ENCODE measurements at regions not wholly inside any gene's neighbourhood (a gene's known extent, or its start where the extent isn't known, plus 50 kb on each side); places are given as distances from the start of the nearest gene placed in this dataset.

- no peak overlapping the region for H3K4me2 ChIP-seq (ENCODE audit: low read depth, low read length, poor library complexity, severe bottlenecking)
- H3K4me3 ChIP-seq (ENCODE audit: low read length, poor library complexity, severe bottlenecking): no peak overlapping the region
- H3K4me1 ChIP-seq (ENCODE audit: insufficient read depth, low read length, poor library complexity, severe bottlenecking): no peaks in the 10 kb centered on the region
- no peaks in the 10 kb centered on the region for H3K36me3 ChIP-seq (ENCODE audit: insufficient read depth, low read length)
- no peak overlapping the region for H2AFZ ChIP-seq (ENCODE audit: low read length)
- H3K9ac ChIP-seq (ENCODE audit: low read depth, low read length, poor library complexity, severe bottlenecking): no peak overlapping the region
- H3F3A ChIP-seq (ENCODE audit: low read depth): no peaks in the 10 kb centered on the region
- no peaks in the 10 kb centered on the region for H3K79me2 ChIP-seq (ENCODE audit: insufficient read depth, low read length)
- no peak for TF ChIP-seq CTCF (conservative IDR thresholded peaks at IDR 0.05; ENCODE audit: low read length)
- no peak for TF ChIP-seq EZH2phosphoT487 (IDR thresholded peaks at IDR 0.05; ENCODE audit: borderline replicate concordance)
- H3K9me3 ChIP-seq (ENCODE audit: insufficient read depth, low read depth, low read length): peaks cover 2% of the 10 kb centered on the region; the same call in 1 of the 2 replicates
- no peaks in the 10 kb centered on the region for H3K9me2 ChIP-seq (replicated peaks; ENCODE audit: low read depth, low read length)
- H4K20me1 ChIP-seq (ENCODE audit: insufficient read depth, low read length, poor library complexity, severe bottlenecking): no peaks in the 10 kb centered on the region
- no peaks in the 10 kb centered on the region for H3K27me3 ChIP-seq (ENCODE audit: insufficient read depth, low read length, poor library complexity, severe bottlenecking)
These were observed 170.5 kb upstream of the UBE3A start for GRCh38 chr15:25609371-25609770.

GRCh38 chr15:25608926-25609325 is 170.1 kb upstream of the UBE3A start:
- Histone ChIP-seq H3K36me3 (ENCODE audit: insufficient read depth, low read length) (no peaks in the 10 kb centered on the region), H3K4me3 (ENCODE audit: low read length, poor library complexity, severe bottlenecking) (no peak overlapping the region), H3F3A (ENCODE audit: low read depth) (no peaks in the 10 kb centered on the region), H3K9ac (ENCODE audit: low read depth, low read length, poor library complexity, severe bottlenecking) (no peak overlapping the region), H3K4me2 (ENCODE audit: low read depth, low read length, poor library complexity, severe bottlenecking) (no peak overlapping the region), H3K4me1 (ENCODE audit: insufficient read depth, low read length, poor library complexity, severe bottlenecking) (no peaks in the 10 kb centered on the region), H4K20me1 (ENCODE audit: insufficient read depth, low read length, poor library complexity, severe bottlenecking) (no peaks in the 10 kb centered on the region), H3K9me3 (ENCODE audit: insufficient read depth, low read depth, low read length) (peaks cover 2% of the 10 kb centered on the region; the same call in 1 of the 2 replicates), H3K9me2 (replicated peaks; ENCODE audit: low read depth, low read length) (no peaks in the 10 kb centered on the region), H2AFZ (ENCODE audit: low read length) (no peak overlapping the region), H3K27me3 (ENCODE audit: insufficient read depth, low read length, poor library complexity, severe bottlenecking) (no peaks in the 10 kb centered on the region), H3K79me2 (ENCODE audit: insufficient read depth, low read length) (no peaks in the 10 kb centered on the region)
- no peak for TF ChIP-seq EZH2phosphoT487 (IDR thresholded peaks at IDR 0.05; ENCODE audit: borderline replicate concordance)
- TF ChIP-seq CTCF (conservative IDR thresholded peaks at IDR 0.05; ENCODE audit: low read length): no peak

GRCh38 chr15:25605151-25605550 is 166.3 kb upstream of the UBE3A start:
- Histone ChIP-seq H3K4me2 (ENCODE audit: low read depth, low read length, poor library complexity, severe bottlenecking) (no peak overlapping the region), H3K9me3 (ENCODE audit: insufficient read depth, low read depth, low read length) (peaks cover 2% of the 10 kb centered on the region; the same call in 1 of the 2 replicates), H3K4me3 (ENCODE audit: low read length, poor library complexity, severe bottlenecking) (no peak overlapping the region), H3K36me3 (ENCODE audit: insufficient read depth, low read length) (no peaks in the 10 kb centered on the region), H2AFZ (ENCODE audit: low read length) (no peak overlapping the region), H3F3A (ENCODE audit: low read depth) (no peaks in the 10 kb centered on the region), H3K9me2 (replicated peaks; ENCODE audit: low read depth, low read length) (no peaks in the 10 kb centered on the region), H3K79me2 (ENCODE audit: insufficient read depth, low read length) (no peaks in the 10 kb centered on the region), H3K9ac (ENCODE audit: low read depth, low read length, poor library complexity, severe bottlenecking) (no peak overlapping the region), H4K20me1 (ENCODE audit: insufficient read depth, low read length, poor library complexity, severe bottlenecking) (no peaks in the 10 kb centered on the region), H3K4me1 (ENCODE audit: insufficient read depth, low read length, poor library complexity, severe bottlenecking) (no peaks in the 10 kb centered on the region), H3K27me3 (ENCODE audit: insufficient read depth, low read length, poor library complexity, severe bottlenecking) (no peaks in the 10 kb centered on the region)
- no peak for TF ChIP-seq EZH2phosphoT487 (IDR thresholded peaks at IDR 0.05; ENCODE audit: borderline replicate concordance)
- no peak for TF ChIP-seq CTCF (conservative IDR thresholded peaks at IDR 0.05; ENCODE audit: low read length)

Measured in Loucy (cell line).